ENCODE measurements at regions not wholly inside any gene's neighbourhood (a gene's known extent, or its start where the extent isn't known, plus 50 kb on each side); places are given as distances from the start of the nearest gene placed in this dataset.

DNA sequence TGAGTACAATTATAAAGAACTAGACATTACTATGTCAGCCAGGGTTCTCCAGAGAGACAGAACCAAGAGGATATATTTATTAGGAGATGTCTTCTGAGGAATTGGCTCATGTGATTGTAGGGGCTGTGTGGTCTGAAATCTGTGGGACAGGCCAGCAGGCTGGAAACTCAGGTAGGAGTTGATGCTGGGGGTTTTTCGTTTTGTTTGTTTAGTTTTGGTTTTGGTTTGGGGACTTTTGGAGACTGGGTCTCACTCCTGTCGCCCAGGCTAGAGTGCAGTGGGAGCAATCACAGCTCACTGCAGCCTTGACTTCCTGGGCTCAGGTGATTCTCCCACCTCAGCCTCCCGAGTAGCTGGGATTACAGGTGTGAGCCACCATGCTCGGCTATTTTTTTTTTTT, 132.9 kb upstream of the ERRFI1 start:
- TF ChIP-seq FOXM1 (IDR thresholded peaks at IDR 0.05; ENCODE audit: borderline replicate concordance, low read depth) (no peak), REST (IDR thresholded peaks at IDR 0.05; ENCODE audit: low read depth) (no peak), EP300 (IDR thresholded peaks at IDR 0.05; ENCODE audit: borderline replicate concordance) (no peak), TCF12 (IDR thresholded peaks at IDR 0.05; ENCODE audit: low read depth) (no peak), NFIC (IDR thresholded peaks at IDR 0.05) (no peak), TEAD4 (IDR thresholded peaks at IDR 0.05) (no peak), ZBTB7A (IDR thresholded peaks at IDR 0.05; ENCODE audit: low read depth) (no peak), TAF1 (IDR thresholded peaks at IDR 0.05; ENCODE audit: low read depth) (no peak), YY1 (IDR thresholded peaks at IDR 0.05; ENCODE audit: low read depth) (no peak), EGR1 (IDR thresholded peaks at IDR 0.05) (no peak), RAD21 (IDR thresholded peaks at IDR 0.05; ENCODE audit: low read depth) (no peak), CREB1 (IDR thresholded peaks at IDR 0.05; ENCODE audit: low read depth) (no peak), CEBPB (IDR thresholded peaks at IDR 0.05) (no peak)
- TF ChIP-seq, protein P1, sequence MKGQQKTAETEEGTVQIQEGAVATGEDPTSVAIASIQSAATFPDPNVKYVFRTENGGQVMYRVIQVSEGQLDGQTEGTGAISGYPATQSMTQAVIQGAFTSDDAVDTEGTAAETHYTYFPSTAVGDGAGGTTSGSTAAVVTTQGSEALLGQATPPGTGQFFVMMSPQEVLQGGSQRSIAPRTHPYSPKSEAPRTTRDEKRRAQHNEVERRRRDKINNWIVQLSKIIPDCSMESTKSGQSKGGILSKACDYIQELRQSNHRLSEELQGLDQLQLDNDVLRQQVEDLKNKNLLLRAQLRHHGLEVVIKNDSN (IDR thresholded peaks at IDR 0.05): no peak
- TF ChIP-seq, protein P2, sequence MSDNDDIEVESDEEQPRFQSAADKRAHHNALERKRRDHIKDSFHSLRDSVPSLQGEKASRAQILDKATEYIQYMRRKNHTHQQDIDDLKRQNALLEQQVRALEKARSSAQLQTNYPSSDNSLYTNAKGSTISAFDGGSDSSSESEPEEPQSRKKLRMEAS (IDR thresholded peaks at IDR 0.05): no peak

DNA sequence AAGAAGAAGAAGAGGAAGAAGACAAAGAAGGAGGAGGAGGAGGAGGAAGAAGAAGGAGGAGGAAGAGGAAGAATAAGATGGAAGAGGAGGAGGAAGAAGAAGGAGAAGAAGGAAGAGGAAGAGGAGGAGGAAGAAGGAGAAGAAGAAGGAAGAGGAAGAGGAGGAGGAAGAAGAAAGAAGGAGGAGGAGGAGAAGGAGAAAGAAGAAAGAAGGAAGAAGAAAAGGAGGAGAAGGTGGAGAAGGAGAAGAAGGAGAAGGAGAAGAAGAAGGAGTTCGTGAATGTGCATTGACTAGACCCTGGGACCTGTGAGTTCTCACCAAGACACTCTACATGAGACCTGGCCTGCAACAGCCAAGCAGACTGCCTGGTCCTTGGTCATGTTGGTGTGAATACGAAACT, 131.7 kb upstream of the ERRFI1 start:
- no peak for TF ChIP-seq YY1 (IDR thresholded peaks at IDR 0.05; ENCODE audit: low read depth)
- no peak for TF ChIP-seq TEAD4 (IDR thresholded peaks at IDR 0.05)
- TF ChIP-seq RAD21 (IDR thresholded peaks at IDR 0.05; ENCODE audit: low read depth): no peak
- TF ChIP-seq NFIC (IDR thresholded peaks at IDR 0.05): no peak
- TF ChIP-seq REST (IDR thresholded peaks at IDR 0.05; ENCODE audit: low read depth): no peak
- TF ChIP-seq, protein P1 (IDR thresholded peaks at IDR 0.05): no peak
- no peak for TF ChIP-seq ZBTB7A (IDR thresholded peaks at IDR 0.05; ENCODE audit: low read depth)
- no peak for TF ChIP-seq EGR1 (IDR thresholded peaks at IDR 0.05)
- TF ChIP-seq FOXM1 (IDR thresholded peaks at IDR 0.05; ENCODE audit: borderline replicate concordance, low read depth): no peak
- no peak for TF ChIP-seq CREB1 (IDR thresholded peaks at IDR 0.05; ENCODE audit: low read depth)
- no peak for TF ChIP-seq EP300 (IDR thresholded peaks at IDR 0.05; ENCODE audit: borderline replicate concordance)
- TF ChIP-seq, protein P2 (IDR thresholded peaks at IDR 0.05): no peak
- no peak for TF ChIP-seq TAF1 (IDR thresholded peaks at IDR 0.05; ENCODE audit: low read depth)
- TF ChIP-seq CEBPB (IDR thresholded peaks at IDR 0.05): no peak
- no peak for TF ChIP-seq TCF12 (IDR thresholded peaks at IDR 0.05; ENCODE audit: low read depth)

DNA sequence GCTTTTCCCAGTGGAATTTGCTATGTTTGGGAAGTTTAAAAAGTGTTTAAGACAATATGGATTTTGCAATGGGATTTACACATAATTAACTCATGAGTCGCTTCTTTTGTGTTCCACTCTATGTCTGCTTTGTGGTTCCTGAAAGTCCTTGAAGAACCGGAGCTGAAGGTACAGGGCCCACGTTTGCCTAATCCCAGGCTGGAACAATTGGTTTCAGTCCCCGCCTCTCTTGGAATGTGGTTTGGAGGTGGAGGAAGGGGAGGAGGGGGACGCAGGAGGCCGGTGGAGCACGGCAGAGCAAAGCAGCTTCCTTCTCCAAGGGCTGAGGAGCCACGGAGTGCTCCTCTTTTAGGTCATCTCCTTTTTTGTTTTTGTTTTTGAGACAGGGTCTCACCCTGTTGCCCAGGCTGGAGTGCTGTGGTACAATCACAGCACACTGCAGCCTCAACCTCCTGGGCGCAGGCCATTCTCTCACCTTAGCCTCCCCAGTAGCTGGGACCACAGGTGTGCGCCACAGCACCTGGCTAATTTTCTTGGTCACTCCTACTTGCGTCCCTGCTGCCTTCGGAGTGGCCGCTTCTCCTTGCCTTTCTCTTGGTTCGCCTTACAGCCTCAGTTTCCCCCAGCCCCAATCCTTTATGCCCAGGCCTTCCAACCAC, 129.5 kb upstream of the ERRFI1 start:
- TF ChIP-seq, protein P2 (IDR thresholded peaks at IDR 0.05): no peak
- TF ChIP-seq TEAD4 (IDR thresholded peaks at IDR 0.05): peak; percentile 76

GRCh38 chr1:8154621-8155052, 128.5 kb upstream of the ERRFI1 start:
- no peak for TF ChIP-seq EP300 (IDR thresholded peaks at IDR 0.05; ENCODE audit: borderline replicate concordance)
- TF ChIP-seq, protein P2 (IDR thresholded peaks at IDR 0.05): 0 out of 2 replicates have a peak, but pooled peaks have one; percentile 13

- no peak for TF ChIP-seq RAD21 (IDR thresholded peaks at IDR 0.05; ENCODE audit: low read depth)
- no peak for TF ChIP-seq NFIC (IDR thresholded peaks at IDR 0.05)
- no peak for TF ChIP-seq YY1 (IDR thresholded peaks at IDR 0.05; ENCODE audit: low read depth)
- no peak for TF ChIP-seq CREB1 (IDR thresholded peaks at IDR 0.05; ENCODE audit: low read depth)
- TF ChIP-seq, protein P1 (IDR thresholded peaks at IDR 0.05): no peak
- TF ChIP-seq EP300 (IDR thresholded peaks at IDR 0.05; ENCODE audit: borderline replicate concordance): no peak
- no peak for TF ChIP-seq CEBPB (IDR thresholded peaks at IDR 0.05)
- TF ChIP-seq TEAD4 (IDR thresholded peaks at IDR 0.05): no peak
- TF ChIP-seq REST (IDR thresholded peaks at IDR 0.05; ENCODE audit: low read depth): no peak
- TF ChIP-seq TAF1 (IDR thresholded peaks at IDR 0.05; ENCODE audit: low read depth): no peak
- no peak for TF ChIP-seq ZBTB7A (IDR thresholded peaks at IDR 0.05; ENCODE audit: low read depth)
- no peak for TF ChIP-seq TCF12 (IDR thresholded peaks at IDR 0.05; ENCODE audit: low read depth)
These were observed 127.9 kb upstream of the ERRFI1 start for GRCh38 chr1:8153961-8154360.

All from Ishikawa (cell line).